ENCODE measurements at regions not wholly inside any gene's neighbourhood (a gene's known extent, or its start where the extent isn't known, plus 50 kb on each side); places are given as distances from the start of the nearest gene placed in this dataset.

- WGBS (ENCODE audit: low lambda C conversion rate): 22% methylated on average over 5 of the region's 5 CpGs
- Histone ChIP-seq H3K9me3 (ENCODE audit: low read length) (no peaks in the 10 kb centered on the region; the same call in 1 of the 2 replicates), H3K9ac (ENCODE audit: insufficient read depth, low read depth, low read length) (no peak overlapping the region), H3K36me3 (replicated peaks in 1 of 2; ENCODE audit: control insufficient read depth in 1 of 2, insufficient read depth in 2 of 2, low read length in 2 of 2) (no peaks in the 10 kb centered on the region), H3K79me2 (ENCODE audit: insufficient read depth, low read length) (no peaks in the 10 kb centered on the region), H3K4me2 (ENCODE audit: low read depth, low read length) (no peak overlapping the region), H3K27me3 (ENCODE audit: control insufficient read depth in 1 of 2, insufficient read depth in 2 of 2, low read length in 2 of 2) (no peaks in the 10 kb centered on the region), H3K4me1 (ENCODE audit: insufficient read depth, low read length) (no peaks in the 10 kb centered on the region), H3K27ac (ENCODE audit: extremely low read length, insufficient read depth, low read length) (no peak overlapping the region), H4K20me1 (ENCODE audit: insufficient read depth, low read length) (no peaks in the 10 kb centered on the region), H3K4me3 (replicated peaks in 1 of 3; ENCODE audit: insufficient read depth in 1 of 3, low read depth in 2 of 3, low read length in 3 of 3) (no peak overlapping the region), H2AFZ (ENCODE audit: low read length) (no peak overlapping the region)
- ATAC-seq: no peak
- CTCF ChIA-PET (ENCODE audit: low intra/inter-chr PET ratio, low total read pairs): no interaction called here
- DNase-seq (ENCODE audit: low spot score): no peak
- POLR2A ChIA-PET: no interaction called here
- in situ Hi-C loops (cut with HindIII; ENCODE audit: extremely low pct_ligation_motif_present, low pct_unique_long_range_greater_than_20kb) (no loop called here), intact Hi-C loops (cut with micrococcal nuclease; ENCODE audit: unreplicated experiment) (no loop called here)
- FAIRE-seq: no peak
- no TSS peak for BruUV-seq (replicated peaks)
- no peak for TF ChIP-seq SPEN (CRISPR knock-in tag; IDR thresholded peaks at IDR 0.05; ENCODE audit: low read depth)
- TF ChIP-seq EP300 (IDR thresholded peaks at IDR 0.05; ENCODE audit: low read depth in 2 of 2, low read length in 2 of 2): no peak
- TF ChIP-seq EP300 (CRISPR knock-in tag; IDR thresholded peaks at IDR 0.05; ENCODE audit: borderline replicate concordance): no peak
- TF ChIP-seq ZNF292 (CRISPR knock-in tag; IDR thresholded peaks at IDR 0.05; ENCODE audit: borderline replicate concordance, low read depth): no peak
- TF ChIP-seq ZNF546 (CRISPR knock-in tag; conservative IDR thresholded peaks at IDR 0.05): no peak
- no peak for TF ChIP-seq YEATS4 (CRISPR knock-in tag; IDR thresholded peaks at IDR 0.05; ENCODE audit: borderline replicate concordance)
- TF ChIP-seq ZNF496 (CRISPR knock-in tag; IDR thresholded peaks at IDR 0.05; ENCODE audit: insufficient replicate concordance): no peak
- no peak for TF ChIP-seq ZNF329 (CRISPR knock-in tag; IDR thresholded peaks at IDR 0.05; ENCODE audit: low read depth)
- no peak for TF ChIP-seq HMG20A (CRISPR knock-in tag; IDR thresholded peaks at IDR 0.05; ENCODE audit: borderline replicate concordance)
- TF ChIP-seq NBN (conservative IDR thresholded peaks at IDR 0.05): no peak
- no peak for TF ChIP-seq ZSCAN5A (CRISPR knock-in tag; IDR thresholded peaks at IDR 0.05; ENCODE audit: borderline replicate concordance)
- TF ChIP-seq ZFY (CRISPR knock-in tag; IDR thresholded peaks at IDR 0.05): no peak
- TF ChIP-seq MLX (CRISPR knock-in tag; IDR thresholded peaks at IDR 0.05): no peak
- no peak for TF ChIP-seq IRF1 (CRISPR knock-in tag; IDR thresholded peaks at IDR 0.05; ENCODE audit: low read depth)
- TF ChIP-seq ZNF251 (CRISPR knock-in tag; IDR thresholded peaks at IDR 0.05): no peak
- TF ChIP-seq ZNF883 (CRISPR knock-in tag; IDR thresholded peaks at IDR 0.05; ENCODE audit: not compliant biosample characterization): no peak
Observed at GRCh38 chr6:153436351-153436750, 305.3 kb upstream of the RGS17 start.
